Heart right ventricle (tissue), 16 donors: ENCODE measurements at regions not wholly inside any gene's neighbourhood (a gene's known extent, or its start where the extent isn't known, plus 50 kb on each side); places are given as distances from the start of the nearest gene placed in this dataset.

Source experiments
- ATAC-seq, 8 donors: fragments of 200-7000 bp; cut with Tn5 transposase; one replicate each; pipeline ENCODE4 v1.9.1; 2020; ENCODE audit warnings: mild to moderate bottlenecking in 8 of 8, moderate library complexity in 8 of 8, moderate number of reproducible peaks in 1 of 8
- DNase-seq, 2 donors: peaks; one replicate each; pipeline ENCODE4 v3.0.0-alpha.2; 2020
- H3K27ac ChIP-seq, 10 donors: fragments of 200-600 bp; sonication (generic) in 2 of 10; one replicate each; pipeline versions ENCODE4 v1.5.0 to v1.8.0; 2020 to 2022; ENCODE audit warnings: mild to moderate bottlenecking in 3 of 10
- H3K27me3 ChIP-seq, 7 donors: fragments of 200-600 bp; one replicate each; pipeline ENCODE4 v1.8.0; 2021 to 2022; ENCODE audit warnings: mild to moderate bottlenecking in 2 of 7
- H3K36me3 ChIP-seq, 9 donors: fragments of 200-600 bp; sonication (generic) in 1 of 9; one replicate each; pipeline versions ENCODE4 v1.5.0 to v1.8.0; 2020 to 2022; ENCODE audit warnings: mild to moderate bottlenecking in 2 of 9
- H3K4me1 ChIP-seq, 9 donors: fragments of 200-600 bp; sonication (generic) in 1 of 9; one replicate each; pipeline versions ENCODE4 v1.5.0 to v1.8.0; 2020 to 2022; ENCODE audit warnings: mild to moderate bottlenecking in 4 of 9
- H3K4me3 ChIP-seq, 10 donors: fragments of 200-600 bp; sonication (generic) in 2 of 10; one replicate each; pipeline versions ENCODE4 v1.5.0 to v1.8.0; 2020 to 2022; ENCODE audit warnings: mild to moderate bottlenecking in 7 of 10, moderate library complexity in 2 of 10
- H3K9me3 ChIP-seq, 11 donors: fragments of 200-600 bp in 10 of 11; sonication (generic) in 2 of 11; one replicate each; pipeline versions ENCODE4 v1.5.0 to v1.8.0; 2013 to 2022; ENCODE audit warnings: mild to moderate bottlenecking in 2 of 11, control low read depth in 1 of 11, moderate library complexity in 1 of 11
- CTCF ChIP-seq, 9 donors: fragments of 200-600 bp; sonication (generic) in 2 of 9; IDR thresholded peaks; one replicate each; pipeline versions ENCODE4 v1.5.0 to v1.8.0; 2021 to 2022; ENCODE audit warnings: antibody characterized with exemption in 9 of 9, mild to moderate bottlenecking in 5 of 9, moderate library complexity in 1 of 9
- WGBS, 2 donors: extraction: QIAGEN DNeasy Blood & Tissue Kit; methylation state at CpG; one replicate each; pipeline ENCODE4 v1.1.7; 2013; ENCODE audit warnings: inconsistent platforms in 1 of 2; 5-methylcytosine and 5-hydroxymethylcytosine counted together
- intact Hi-C, 10 donors: fragments of 100-400 bp; cut with DNase I; formaldehyde crosslinking; loops; one replicate each; pipeline versions ENCODE4 v1.11.1 to v1.14.2; 2022
- donor health status: Arrhythmogenic right ventricular cardiomyopathy.
- donor health status: ischemic (EF 13 %, LVEDD 7.1; RV severe dilation, severe dysfunction).
- donor health status: healthy with polysubstance abuse.
- donor health status: DM: no; HTN: yes; CAD: no.
- donor health status: DM: no; HTN: no; CAD: no.
- donor health status: ischemic (EF 25% LVEDD 6.9; RV normal size, moderate dysfunction).
- donor health status: ischemic (EF 25% LVEDD 5.7; RV mildly dilated, moderate dysfunction).
- donor health status: healthy.
- donor health status: DM: yes; HTN: yes; CAD: no.
- donor health status: Ischemic cardiomyopathy.
- donor health status: ischemic (EF 35%, LVEDD 5.7; RV mildly dilated, moderate dysfunction).
- donor health status: nonischemic (EF 11% LVEDD 7.7; RV severe dilation, severe dysfunction).
- donor health status: DM: yes; HTN: yes; CAD: no.
- donor health status: PGD.
- donor health status: ischemic (EF 29% LVEDD 5.4; RV normal size, mild dysfunction).
- donor health status: nonischemic (EF 23%, LVEDD 6.1; RV moderate dilation, normal function).

- peaks cover 0 to 6% (median 0%) of the 10 kb centered on the region in 9 donors for H3K4me1 ChIP-seq
- DNase-seq (no peak), ATAC-seq (no peak)
- no peak for TF ChIP-seq CTCF (IDR thresholded peaks at IDR 0.05)
- intact Hi-C loops = no loop called here
- H3K36me3 ChIP-seq = no peaks in the 10 kb centered on the region
- WGBS, 2 donors = 24 to 44% methylated on average over 2 of the region's 2 CpGs
- H3K27me3 ChIP-seq = no peaks in the 10 kb centered on the region
- peak overlapping the region in 2 of 10 donors; percentile 29 to 40 for H3K27ac ChIP-seq
- H3K9me3 ChIP-seq = peaks cover 0 to 6% (median 0%) of the 10 kb centered on the region in 11 donors
- no peak overlapping the region for H3K4me3 ChIP-seq
These were observed 288.6 kb downstream of the ICE1 start for GRCh38 chr5:5711112-5711511.

GRCh38 chr5:5710471-5710870, 288.0 kb downstream of the ICE1 start:
- no peak for TF ChIP-seq CTCF (IDR thresholded peaks at IDR 0.05)
- H3K9me3 ChIP-seq = peaks cover 0 to 6% (median 0%) of the 10 kb centered on the region in 11 donors
- H3K27me3 ChIP-seq = no peaks in the 10 kb centered on the region
- ATAC-seq (no peak), DNase-seq (no peak)
- H3K27ac ChIP-seq = peak overlapping the region in 3 of 10 donors; percentile 29 to 40 (median 35)
- intact Hi-C loops = no loop called here
- peaks cover 0 to 6% (median 0%) of the 10 kb centered on the region in 9 donors for H3K4me1 ChIP-seq
- 46 to 55% methylated on average over 8 of the region's 8 CpGs for WGBS, 2 donors
- H3K36me3 ChIP-seq = no peaks in the 10 kb centered on the region
- H3K4me3 ChIP-seq = no peak overlapping the region

DNA sequence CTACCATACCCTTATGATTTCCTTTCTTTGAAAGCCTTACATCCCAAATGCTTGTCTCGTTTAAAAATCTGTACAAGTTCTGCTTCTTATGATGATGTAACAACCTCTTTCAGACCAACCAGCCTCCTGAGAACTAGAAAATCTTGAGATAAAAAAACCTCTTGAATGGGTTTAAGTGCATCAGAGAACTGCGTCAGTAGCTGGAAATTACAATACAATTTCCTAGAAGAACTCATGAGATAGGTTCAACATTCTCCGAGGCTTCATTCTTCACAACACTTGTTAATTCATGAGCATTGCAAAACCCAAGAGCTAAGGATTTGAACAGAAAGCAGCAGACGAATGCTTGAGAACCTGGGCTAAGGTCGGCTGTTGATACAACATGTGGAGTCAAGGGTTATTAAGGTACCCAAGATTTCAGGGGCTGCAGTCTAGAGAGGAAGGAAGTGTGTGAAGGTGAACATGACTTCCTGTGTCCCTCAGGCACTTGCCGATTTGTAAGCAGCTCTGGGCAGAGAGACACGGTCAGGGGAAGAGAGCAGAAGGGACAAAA, 286.0 kb downstream of the ICE1 start:
- DNase-seq = no peak
- Histone ChIP-seq H3K4me1 (peaks cover 0 to 11% (median 0%) of the 10 kb centered on the region in 9 donors), H3K27ac (no peak overlapping the region), H3K9me3 (peaks cover 0 to 6% (median 0%) of the 10 kb centered on the region in 11 donors), H3K36me3 (no peaks in the 10 kb centered on the region), H3K4me3 (no peak overlapping the region), H3K27me3 (no peaks in the 10 kb centered on the region)
- no peak for TF ChIP-seq CTCF (IDR thresholded peaks at IDR 0.05)
- intact Hi-C loops = no loop called here
- 82% methylated on average over 7 of the region's 7 CpGs for WGBS, 2 donors
- no peak for ATAC-seq

GRCh38 chr5:5705010-5705409, 282.5 kb downstream of the ICE1 start:
- Histone ChIP-seq H3K4me1 (peaks cover 0 to 8% (median 0%) of the 10 kb centered on the region in 9 donors), H3K36me3 (no peaks in the 10 kb centered on the region), H3K27me3 (no peaks in the 10 kb centered on the region), H3K9me3 (peaks cover 0 to 6% (median 0%) of the 10 kb centered on the region in 11 donors), H3K27ac (no peak overlapping the region), H3K4me3 (no peak overlapping the region)
- intact Hi-C loops = no loop called here
- WGBS, 2 donors = 54 to 62% methylated on average over 9 of the region's 9 CpGs
- no peak for TF ChIP-seq CTCF (IDR thresholded peaks at IDR 0.05)
- no peak for DNase-seq
- ATAC-seq = no peak
